ENCODE measurements at regions not wholly inside any gene's neighbourhood (a gene's known extent, or its start where the extent isn't known, plus 50 kb on each side); places are given as distances from the start of the nearest gene placed in this dataset.
A peak's percentile ranks its signal among the peaks of the same experiment; 100 is the strongest.

- TF ChIP-seq CTCF (IDR thresholded peaks at IDR 0.05; ENCODE audit: control insufficient read depth, extremely low read depth, insufficient read depth), result no peak
- H3K4me3 ChIP-seq (ENCODE audit: low read depth, low read length), result no peak overlapping the region
- peak; percentile 4 for DNase-seq (ENCODE audit: low read depth)
Measured at GRCh38 chr20:39263076-39263475, 300.9 kb downstream of the DHX35 start.

GRCh38 chr20:39259808-39260207 is 297.7 kb downstream of the DHX35 start:
- no peak overlapping the region for H3K4me3 ChIP-seq (ENCODE audit: low read depth, low read length)
- DNase-seq (ENCODE audit: low read depth), result no peak
- TF ChIP-seq CTCF (IDR thresholded peaks at IDR 0.05; ENCODE audit: control insufficient read depth, extremely low read depth, insufficient read depth), result no peak

GRCh38 chr20:39259010-39259803 is 297.1 kb downstream of the DHX35 start:
- TF ChIP-seq CTCF (IDR thresholded peaks at IDR 0.05; ENCODE audit: control insufficient read depth, extremely low read depth, insufficient read depth), result no peak

DNA sequence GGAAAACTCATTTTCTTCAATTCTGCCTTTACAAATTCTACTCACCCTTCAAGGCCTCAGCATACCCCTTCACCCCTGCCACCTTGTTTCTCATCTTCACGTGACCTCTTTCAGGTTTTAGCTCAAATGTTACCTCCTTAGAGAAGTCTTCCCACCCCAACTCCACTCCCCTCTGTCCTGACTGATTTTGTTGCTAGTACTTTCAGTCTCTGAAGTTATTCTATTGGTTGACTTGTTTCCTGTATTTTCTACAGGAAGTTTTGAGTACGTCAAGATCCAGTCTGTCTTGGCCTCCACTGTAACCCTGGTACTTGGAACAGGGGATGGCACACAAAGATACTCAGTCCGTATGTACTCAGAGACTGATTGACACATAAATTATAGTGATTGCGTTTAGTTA is 296.1 kb downstream of the DHX35 start:
- H3K4me3 ChIP-seq (ENCODE audit: low read depth, low read length), result no peak overlapping the region
- DNase-seq (ENCODE audit: low read depth), result no peak
- no peak for TF ChIP-seq CTCF (IDR thresholded peaks at IDR 0.05; ENCODE audit: control insufficient read depth, extremely low read depth, insufficient read depth)

More at GRCh38 chr20:39259010-39259803, 297.1 kb downstream of the DHX35 start:
- peak; percentile 35 for DNase-seq (ENCODE audit: low read depth)
- no peak overlapping the region for H3K4me3 ChIP-seq (ENCODE audit: low read depth, low read length)

DNA sequence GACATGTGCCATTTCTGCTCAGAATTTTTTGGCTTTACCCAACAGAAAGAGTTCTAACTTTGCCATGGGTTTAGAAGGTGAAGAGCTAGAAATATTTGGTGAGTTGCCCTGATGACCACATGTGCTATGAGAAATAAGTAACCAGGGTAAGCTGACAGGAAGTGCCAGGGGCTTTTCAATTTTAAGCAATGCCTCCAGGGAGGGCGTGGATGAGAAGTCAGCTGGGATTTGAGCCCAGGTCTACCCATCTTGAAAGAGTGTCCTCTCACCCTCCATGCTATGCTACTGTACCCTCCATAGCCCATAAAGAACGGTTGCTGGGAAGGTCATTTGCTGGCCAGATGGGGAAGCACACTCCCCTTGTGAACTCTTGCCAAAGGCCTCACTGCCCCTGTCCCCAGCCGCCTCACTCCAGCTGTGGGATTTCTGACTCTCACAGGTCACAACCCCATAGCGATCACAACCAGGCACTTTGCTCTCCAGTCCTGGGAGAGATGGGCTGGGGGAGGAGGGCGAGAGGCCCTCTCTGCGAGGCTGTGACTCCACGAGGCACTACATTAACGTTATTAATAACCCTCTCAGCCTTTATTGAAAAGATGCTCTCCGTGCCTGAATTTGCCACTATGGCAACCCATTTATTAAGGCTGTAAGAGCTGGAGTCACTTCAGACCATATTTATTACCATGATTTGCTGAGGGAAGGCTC is 291.1 kb downstream of the DHX35 start:
- no peak for TF ChIP-seq CTCF (IDR thresholded peaks at IDR 0.05; ENCODE audit: control insufficient read depth, extremely low read depth, insufficient read depth)
- H3K4me3 ChIP-seq (ENCODE audit: low read depth, low read length), result no peak overlapping the region
- DNase-seq (ENCODE audit: low read depth), result no peak

DNA sequence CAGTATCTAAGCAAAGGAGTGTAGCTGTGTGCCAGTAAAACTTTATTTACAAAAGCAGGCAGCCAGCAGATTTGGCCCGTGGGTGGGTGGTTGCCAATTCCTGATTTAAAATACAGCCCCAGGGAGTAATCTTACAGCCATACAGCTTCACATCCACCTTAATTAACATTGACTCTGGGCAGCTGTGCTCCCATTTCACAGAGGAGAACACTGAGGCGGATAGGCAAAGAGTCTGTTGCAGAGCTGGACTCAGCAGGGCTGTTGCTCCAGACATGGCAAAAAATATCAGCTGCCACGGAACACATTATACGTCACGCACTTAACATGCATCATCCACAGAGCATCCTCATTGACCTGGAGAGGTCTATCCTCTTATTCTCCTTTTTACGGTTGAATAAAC is 289.9 kb downstream of the DHX35 start:
- no peak for TF ChIP-seq CTCF (IDR thresholded peaks at IDR 0.05; ENCODE audit: control insufficient read depth, extremely low read depth, insufficient read depth)
- H3K4me3 ChIP-seq (ENCODE audit: low read depth, low read length), result no peak overlapping the region
- DNase-seq (ENCODE audit: low read depth), result peak; percentile 71
